SK-N-SH (cell line): ENCODE measurements at regions not wholly inside any gene's neighbourhood (a gene's known extent, or its start where the extent isn't known, plus 50 kb on each side); places are given as distances from the start of the nearest gene placed in this dataset.

Experiments used
- CTCF ChIA-PET: fragments of 300-600, 350-600 bp; formaldehyde crosslinking; extraction: SDS; loops from one replicate; lab custom pipeline; 2021; lab: Yijun Ruan, JAX
- POLR2A ChIA-PET: fragments of 350-600 bp; sonication (Branson Sonifier 250); formaldehyde crosslinking; extraction: SDS; loops from one replicate; lab custom pipeline; 2020; ENCODE audit warnings: antibody characterized with exemption, inconsistent platforms; lab: Yijun Ruan, JAX
- DNase-seq: peaks from one replicate; pipeline ENCODE4 v3.0.0; 2012
- H2AFZ ChIP-seq: fragments of 200-600 bp; sonication (generic); 2 replicates; pipeline ENCODE4 v1.8.1; 2016; ENCODE audit warnings: antibody characterized with exemption, mild to moderate bottlenecking, low read depth
- H3F3A ChIP-seq: fragments of 200-600 bp; sonication (generic); replicated peaks from 2 replicates; pipeline ENCODE3; 2016; ENCODE audit warnings: antibody characterized with exemption, mild to moderate bottlenecking; ENCODE audit not compliant: insufficient read depth
- H3K27ac ChIP-seq, 2 experiments: fragments of 200-500 bp in 1 of 2; fragments of 200-600 bp in 1 of 2; sonication (Bioruptor generic) in 1 of 2; sonication (generic), shearing (Covaris generic) in 1 of 2; 2 replicates each; pipeline versions ENCODE4 v1.5.1 to v1.6.1; 2014 to 2016; ENCODE audit warnings: low read depth in 2 of 2, inconsistent platforms in 1 of 2, low read length in 1 of 2, mild to moderate bottlenecking in 1 of 2, mixed read lengths in 1 of 2
- H3K27me3 ChIP-seq: fragments of 200-600 bp; sonication (generic), shearing (Covaris generic); 2 replicates; pipeline ENCODE4 v1.6.1; 2016; ENCODE audit warnings: mixed run types; ENCODE audit not compliant: insufficient read depth
- H3K36me3 ChIP-seq, 2 experiments: fragments of 200-500 bp in 1 of 2; fragments of 200-600 bp in 1 of 2; sonication (Bioruptor generic) in 1 of 2; sonication (generic) in 1 of 2; replicated peaks in 1 of 2; 2 replicates each; pipeline versions ENCODE3 to v1.5.1; 2014 to 2016; ENCODE audit warnings: low read length in 1 of 2, mild to moderate bottlenecking in 1 of 2; ENCODE audit not compliant: insufficient read depth in 2 of 2, control insufficient read depth in 1 of 2
- H3K4me1 ChIP-seq, 2 experiments: fragments of 200-500 bp in 1 of 2; fragments of 200-600 bp in 1 of 2; sonication (Bioruptor generic) in 1 of 2; sonication (generic), shearing (Covaris generic) in 1 of 2; 2 replicates each; pipeline versions ENCODE4 v1.5.1 to v1.6.1; 2014 to 2016; ENCODE audit warnings: low read depth in 1 of 2, low read length in 1 of 2, mixed run types in 1 of 2; ENCODE audit not compliant: insufficient read depth in 2 of 2, control insufficient read depth in 1 of 2
- H3K4me2 ChIP-seq: fragments of 200-600 bp; sonication (generic), shearing (Covaris generic); 2 replicates; pipeline ENCODE4 v1.6.1; 2017; ENCODE audit warnings: mixed run types
- H3K4me3 ChIP-seq, 2 experiments: fragments of 200-500 bp in 1 of 2; fragments of 200-600 bp in 1 of 2; sonication (Bioruptor generic) in 1 of 2; sonication (generic), shearing (Covaris generic) in 1 of 2; 2 replicates each; pipeline versions ENCODE4 v1.5.1 to v1.8.1; 2014 to 2016; ENCODE audit warnings: low read depth in 2 of 2, inconsistent platforms in 1 of 2, low read length in 1 of 2, mild to moderate bottlenecking in 1 of 2, mixed read lengths in 1 of 2, moderate library complexity in 1 of 2
- H3K79me2 ChIP-seq: fragments of 200-600 bp; sonication (generic); 2 replicates; pipeline ENCODE4 v1.8.1; 2017; ENCODE audit warnings: mild to moderate bottlenecking; ENCODE audit not compliant: insufficient read depth
- H3K9ac ChIP-seq: fragments of 200-600 bp; sonication (generic); 2 replicates; pipeline ENCODE4 v1.6.1; 2017; ENCODE audit warnings: mixed run types
- H3K9me2 ChIP-seq: fragments of 200-600 bp; sonication (generic); 2 replicates; pipeline ENCODE4 v1.6.1; 2017; ENCODE audit warnings: mixed run types
- H3K9me3 ChIP-seq: fragments of 200-600 bp; sonication (generic); 2 replicates; pipeline ENCODE4 v1.6.1; 2017; ENCODE audit warnings: mixed run types, mild to moderate bottlenecking, moderate library complexity
- H4K20me1 ChIP-seq: fragments of 200-600 bp; sonication (generic); 2 replicates; pipeline ENCODE4 v1.6.1; 2017; ENCODE audit warnings: mild to moderate bottlenecking, mixed run types; ENCODE audit not compliant: insufficient read depth
- EZH2phosphoT487 ChIP-seq: fragments of 200-600 bp; sonication (generic); IDR thresholded peaks from 2 replicates; pipeline ENCODE4 v1.6.1; 2017; ENCODE audit warnings: low read depth, mixed run types, mild to moderate bottlenecking, antibody characterized with exemption, moderate library complexity, borderline replicate concordance
- GATA2 ChIP-seq: sonication (generic); formaldehyde crosslinking; IDR thresholded peaks from 2 replicates; pipeline ENCODE4 v1.5.0; 2020; ENCODE audit warnings: mild to moderate bottlenecking, missing genetic modification reagents
- JUND ChIP-seq: IDR thresholded peaks from 2 replicates; pipeline ENCODE4 v1.4.0; 2012
- MXI1 ChIP-seq: IDR thresholded peaks from 2 replicates; pipeline ENCODE4 v1.6.1; 2012; ENCODE audit warnings: mild to moderate bottlenecking, low read depth, low read length, improper control_type of control experiment
- POLR2AphosphoS5 ChIP-seq: IDR thresholded peaks from 2 replicates; pipeline ENCODE4 v1.6.1; 2012; ENCODE audit warnings: low read depth, low read length
- RFX5 ChIP-seq: IDR thresholded peaks from 2 replicates; pipeline ENCODE4 v1.6.1; 2012; ENCODE audit warnings: mild to moderate bottlenecking, improper control_type of control experiment, low read length
- RXRA ChIP-seq: IDR thresholded peaks from 2 replicates; pipeline ENCODE4 v1.4.0; 2012; ENCODE audit warnings: low read depth, mild to moderate bottlenecking, borderline replicate concordance
- SIN3A ChIP-seq: IDR thresholded peaks from 2 replicates; pipeline ENCODE4 v1.6.1; 2012; ENCODE audit warnings: low read depth, mild to moderate bottlenecking, low read length, moderate library complexity, borderline replicate concordance
- SMC3 ChIP-seq: IDR thresholded peaks from 2 replicates; pipeline ENCODE4 v1.6.1; 2012; ENCODE audit warnings: low read depth, low read length, improper control_type of control experiment
- TCF12 ChIP-seq: IDR thresholded peaks from 2 replicates; pipeline ENCODE4 v1.4.0; 2012
- TEAD4 ChIP-seq: IDR thresholded peaks from 2 replicates; pipeline ENCODE4 v1.4.0; 2012; ENCODE audit warnings: mild to moderate bottlenecking, borderline replicate concordance; ENCODE audit not compliant: insufficient read depth
- WGBS: methylation state at CpG from one replicate; pipeline ENCODE4 v1.1.6; 2017; ENCODE audit warnings: low lambda C conversion rate; 5-methylcytosine and 5-hydroxymethylcytosine counted together
- TF ChIP-seq, protein P1 (sequence below): IDR thresholded peaks from 2 replicates; pipeline ENCODE4 v1.4.0; 2012; ENCODE audit warnings: low read depth
- TF ChIP-seq, protein P2 (sequence below): IDR thresholded peaks from 2 replicates; pipeline ENCODE4 v1.4.0; 2012; ENCODE audit warnings: low read depth, borderline replicate concordance
- TF ChIP-seq, protein P3 (sequence below): fragments of 150-350 bp; IDR thresholded peaks from 2 replicates; pipeline ENCODE4 v1.6.1; 2016; ENCODE audit warnings: mild to moderate bottlenecking, low read depth, low read length
- TF ChIP-seq, protein P4 (sequence below): fragments of 150-350 bp; IDR thresholded peaks from 2 replicates; pipeline ENCODE4 v1.6.1; 2017; ENCODE audit warnings: antibody characterized with exemption, low read length, low read depth, borderline replicate concordance

DNA sequence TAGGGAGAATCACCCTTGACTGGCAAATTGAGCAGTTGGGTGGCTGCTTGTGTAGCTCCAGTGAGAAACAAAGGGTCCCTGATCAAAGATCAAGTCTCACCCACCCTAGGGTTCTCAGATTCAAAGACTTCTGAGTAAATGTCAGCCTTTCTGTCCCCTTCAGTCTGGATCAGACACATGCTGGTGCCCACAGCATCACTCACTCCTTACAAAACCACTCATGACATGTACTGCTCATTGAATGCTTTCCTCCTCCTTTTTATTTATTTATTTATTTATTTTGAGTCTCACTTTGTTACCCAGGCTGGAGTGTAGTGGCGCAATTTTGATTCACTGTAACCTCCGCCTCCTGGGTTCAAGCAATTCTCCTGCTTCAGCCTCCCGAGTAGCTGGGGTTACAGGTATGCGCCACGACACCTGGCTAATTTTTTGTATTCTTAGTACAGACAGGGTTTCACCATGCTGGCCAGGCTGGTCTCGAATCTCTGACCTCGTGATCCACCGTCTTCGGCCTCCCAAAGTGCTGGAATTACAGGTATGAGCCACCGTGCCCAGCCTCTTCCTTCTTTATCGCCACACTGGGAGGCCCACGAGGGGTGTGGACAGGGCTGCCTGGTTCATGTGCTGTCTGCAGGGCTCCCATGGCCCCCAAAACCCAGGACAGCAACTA lies 462.0 kb upstream of the MAF start:
- POLR2A ChIA-PET: no interaction called here
- CTCF ChIA-PET: no interaction called here

DNA sequence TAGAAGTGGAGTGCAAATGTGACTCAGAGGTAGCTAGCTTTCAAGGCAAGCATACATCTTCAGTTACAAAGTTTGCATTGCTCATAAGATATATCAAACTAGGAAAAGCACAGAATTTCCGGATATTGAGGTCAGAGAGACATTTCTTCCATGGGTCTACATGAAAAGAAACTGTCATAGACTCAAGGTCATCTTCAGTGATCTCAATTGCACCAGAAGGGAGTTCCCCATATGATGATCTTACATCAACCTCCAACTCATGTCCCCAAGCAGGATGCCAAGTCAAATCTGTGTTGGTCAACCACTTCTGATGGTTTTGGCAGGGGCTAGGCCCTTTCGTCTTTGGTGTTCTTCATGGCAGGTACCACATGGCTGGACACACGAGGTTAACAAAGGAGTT lies 459.9 kb upstream of the MAF start:
- Histone ChIP-seq H3K79me2 (no peaks in the 10 kb centered on the region), H3K4me3 (no peak overlapping the region), H3K4me2 (no peak overlapping the region), H3K9me2 (no peaks in the 10 kb centered on the region), H3K9ac (no peak overlapping the region), H3F3A (no peaks in the 10 kb centered on the region), H2AFZ (no peak overlapping the region), H3K27ac (no peak overlapping the region), H3K27me3 (no peaks in the 10 kb centered on the region), H3K4me1 (peaks cover 0 to 3% of the 10 kb centered on the region in 2 experiments; a peak in 1 of 4 replicates), H4K20me1 (no peaks in the 10 kb centered on the region), H3K9me3 (no peaks in the 10 kb centered on the region), H3K36me3 (no peaks in the 10 kb centered on the region)
- 25% methylated on average over 3 of the region's 3 CpGs for WGBS
- TF ChIP-seq, protein P1, sequence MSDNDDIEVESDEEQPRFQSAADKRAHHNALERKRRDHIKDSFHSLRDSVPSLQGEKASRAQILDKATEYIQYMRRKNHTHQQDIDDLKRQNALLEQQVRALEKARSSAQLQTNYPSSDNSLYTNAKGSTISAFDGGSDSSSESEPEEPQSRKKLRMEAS: no peak
- TF ChIP-seq RXRA: no peak
- no peak for TF ChIP-seq SIN3A
- POLR2A ChIA-PET: no interaction called here
- DNase-seq: no peak
- CTCF ChIA-PET: interaction anchor here (0.8 kb wide), 1 partner anchor 406 kb away, joined by 3 read pairs; no protein-coding TSS in a partner anchor

More for the DNA sequence above, 462.0 kb upstream of the MAF start:
- no peak overlapping the region for H3K27ac ChIP-seq
- H4K20me1 ChIP-seq: no peaks in the 10 kb centered on the region
- H2AFZ ChIP-seq: no peak overlapping the region
- no peaks in the 10 kb centered on the region for H3K9me2 ChIP-seq
- H3K9ac ChIP-seq: no peak overlapping the region
- H3K36me3 ChIP-seq: no peaks in the 10 kb centered on the region
- H3K27me3 ChIP-seq: no peaks in the 10 kb centered on the region
- no peak for DNase-seq
- no peaks in the 10 kb centered on the region for H3F3A ChIP-seq
- no peaks in the 10 kb centered on the region for H3K79me2 ChIP-seq
- 59% methylated on average over 12 of the region's 12 CpGs for WGBS
- no peak overlapping the region for H3K4me2 ChIP-seq
- no peaks in the 10 kb centered on the region for H3K9me3 ChIP-seq
- TF ChIP-seq, protein P2, sequence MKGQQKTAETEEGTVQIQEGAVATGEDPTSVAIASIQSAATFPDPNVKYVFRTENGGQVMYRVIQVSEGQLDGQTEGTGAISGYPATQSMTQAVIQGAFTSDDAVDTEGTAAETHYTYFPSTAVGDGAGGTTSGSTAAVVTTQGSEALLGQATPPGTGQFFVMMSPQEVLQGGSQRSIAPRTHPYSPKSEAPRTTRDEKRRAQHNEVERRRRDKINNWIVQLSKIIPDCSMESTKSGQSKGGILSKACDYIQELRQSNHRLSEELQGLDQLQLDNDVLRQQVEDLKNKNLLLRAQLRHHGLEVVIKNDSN: no peak
- TF ChIP-seq GATA2 (CRISPR knock-in tag): no peak
- TF ChIP-seq SMC3: no peak
- TF ChIP-seq TCF12: no peak
- TF ChIP-seq MXI1: no peak
- no peak for TF ChIP-seq TEAD4
- no peak overlapping the region for H3K4me3 ChIP-seq
- H3K4me1 ChIP-seq: peaks cover 0 to 10% of the 10 kb centered on the region in 2 experiments; a peak in 1 of 4 replicates

DNA sequence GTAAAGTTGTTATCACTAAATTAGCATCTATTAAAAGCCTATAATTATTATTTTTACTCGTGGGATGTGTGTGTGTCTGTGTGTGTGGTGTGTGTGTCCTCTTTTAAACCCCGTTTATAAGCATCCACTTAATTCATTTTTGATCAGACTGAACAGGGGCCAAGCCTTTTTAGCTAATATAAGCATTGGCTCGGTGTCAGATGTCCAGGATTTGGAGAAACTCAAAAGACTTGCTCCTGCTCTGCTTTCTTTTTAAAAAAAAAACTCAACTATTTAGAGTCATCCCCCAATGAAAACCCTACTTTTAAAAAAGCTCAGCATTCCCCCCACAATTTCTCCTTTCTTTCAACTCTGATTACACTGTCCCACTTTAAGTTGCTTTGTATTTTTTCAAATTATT lies 459.3 kb upstream of the MAF start:
- H3K9me2 ChIP-seq: no peaks in the 10 kb centered on the region
- H3F3A ChIP-seq: no peaks in the 10 kb centered on the region
- no peaks in the 10 kb centered on the region for H3K36me3 ChIP-seq
- WGBS: 22% methylated on average over 3 of the region's 3 CpGs
- H3K4me3 ChIP-seq: no peak overlapping the region
- no peaks in the 10 kb centered on the region for H3K9me3 ChIP-seq
- H3K79me2 ChIP-seq: no peaks in the 10 kb centered on the region
- DNase-seq: no peak
- no peak overlapping the region for H3K9ac ChIP-seq
- no peak overlapping the region for H2AFZ ChIP-seq
- H4K20me1 ChIP-seq: no peaks in the 10 kb centered on the region
- no peaks in the 10 kb centered on the region for H3K27me3 ChIP-seq
- H3K27ac ChIP-seq: no peak overlapping the region
- ChIA-PET CTCF (interaction anchor here (0.8 kb wide), 1 partner anchor 406 kb away, joined by 3 read pairs; no protein-coding TSS in a partner anchor), POLR2A (no interaction called here)
- peaks cover 0 to 3% of the 10 kb centered on the region in 2 experiments; a peak in 1 of 4 replicates for H3K4me1 ChIP-seq
- no peak overlapping the region for H3K4me2 ChIP-seq
- TF ChIP-seq, protein P3, sequence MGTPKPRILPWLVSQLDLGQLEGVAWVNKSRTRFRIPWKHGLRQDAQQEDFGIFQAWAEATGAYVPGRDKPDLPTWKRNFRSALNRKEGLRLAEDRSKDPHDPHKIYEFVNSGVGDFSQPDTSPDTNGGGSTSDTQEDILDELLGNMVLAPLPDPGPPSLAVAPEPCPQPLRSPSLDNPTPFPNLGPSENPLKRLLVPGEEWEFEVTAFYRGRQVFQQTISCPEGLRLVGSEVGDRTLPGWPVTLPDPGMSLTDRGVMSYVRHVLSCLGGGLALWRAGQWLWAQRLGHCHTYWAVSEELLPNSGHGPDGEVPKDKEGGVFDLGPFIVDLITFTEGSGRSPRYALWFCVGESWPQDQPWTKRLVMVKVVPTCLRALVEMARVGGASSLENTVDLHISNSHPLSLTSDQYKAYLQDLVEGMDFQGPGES: no peak
- TF ChIP-seq TCF12: no peak
- no peak for TF ChIP-seq POLR2AphosphoS5
- TF ChIP-seq RFX5: no peak
- TF ChIP-seq, protein P4, sequence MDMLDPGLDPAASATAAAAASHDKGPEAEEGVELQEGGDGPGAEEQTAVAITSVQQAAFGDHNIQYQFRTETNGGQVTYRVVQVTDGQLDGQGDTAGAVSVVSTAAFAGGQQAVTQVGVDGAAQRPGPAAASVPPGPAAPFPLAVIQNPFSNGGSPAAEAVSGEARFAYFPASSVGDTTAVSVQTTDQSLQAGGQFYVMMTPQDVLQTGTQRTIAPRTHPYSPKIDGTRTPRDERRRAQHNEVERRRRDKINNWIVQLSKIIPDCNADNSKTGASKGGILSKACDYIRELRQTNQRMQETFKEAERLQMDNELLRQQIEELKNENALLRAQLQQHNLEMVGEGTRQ: no peak
- TF ChIP-seq SMC3: no peak
- no peak for TF ChIP-seq JUND
- no peak for TF ChIP-seq EZH2phosphoT487
